ENCODE measurements at regions not wholly inside any gene's neighbourhood (a gene's known extent, or its start where the extent isn't known, plus 50 kb on each side); places are given as distances from the start of the nearest gene placed in this dataset.

- Histone ChIP-seq H3K79me2 (ENCODE audit: control insufficient read depth in 1 of 2, insufficient read depth in 2 of 2, low read length in 2 of 2) (no peaks in the 10 kb centered on the region), H4K5ac (ENCODE audit: insufficient read length, low read depth, low read length) (no peak overlapping the region), H3K27me3 (replicated peaks in 1 of 4; ENCODE audit: control insufficient read depth in 3 of 4, extremely low read depth in 1 of 4, insufficient read depth in 3 of 4, low read length in 3 of 4) (no peaks in the 10 kb centered on the region), H4K8ac (ENCODE audit: extremely low read depth, insufficient read depth, low read length) (no peak overlapping the region), H3K4me3 (ENCODE audit: extremely low read depth in 1 of 4, insufficient read depth in 2 of 4, low read depth in 3 of 4, low read length in 4 of 4) (no peak overlapping the region), H3K27ac (ENCODE audit: low read depth, low read length) (no peak overlapping the region), H3K36me3 (ENCODE audit: control insufficient read depth in 2 of 4, insufficient read depth in 4 of 4, low read length in 3 of 4) (no peaks in the 10 kb centered on the region), H3K4me2 (ENCODE audit: insufficient read depth in 1 of 2, low read depth in 2 of 2, low read length in 2 of 2) (no peak overlapping the region), H2AFZ (ENCODE audit: low read length) (no peak overlapping the region), H4K91ac (replicated peaks; ENCODE audit: insufficient read length, low read length) (no peak overlapping the region), H3K9me3 (ENCODE audit: insufficient read depth in 2 of 2, low read depth in 1 of 2, low read length in 1 of 2) (no peaks in the 10 kb centered on the region), H2BK15ac (ENCODE audit: low read length) (no peak overlapping the region), H3K23ac (ENCODE audit: insufficient read length) (no peak overlapping the region), H3K23me2 (ENCODE audit: low read depth, low read length) (no peaks in the 10 kb centered on the region; the same call in 1 of the 2 replicates), H2BK5ac (ENCODE audit: low read depth, low read length) (no peak overlapping the region), H2BK12ac (ENCODE audit: low read depth, low read length) (no peak overlapping the region), H3K14ac (ENCODE audit: insufficient read length) (no peak overlapping the region), H2BK120ac (replicated peaks; ENCODE audit: low read depth, low read length) (no peak overlapping the region), H3K4me1 (replicated peaks in 1 of 4; ENCODE audit: control insufficient read depth in 3 of 4, insufficient read depth in 4 of 4, low read length in 3 of 4) (no peaks in the 10 kb centered on the region), H3K4ac (replicated peaks; ENCODE audit: insufficient read length, low read depth, low read length) (no peak overlapping the region), H4K20me1 (replicated peaks in 1 of 2; ENCODE audit: control insufficient read depth in 1 of 2, insufficient read depth in 2 of 2, low read length in 2 of 2) (no peaks in the 10 kb centered on the region), H2AK5ac (ENCODE audit: low read depth, low read length) (no peak overlapping the region), H3K18ac (ENCODE audit: extremely low read depth, low read length) (no peak overlapping the region), H3K79me1 (ENCODE audit: low read depth, low read length) (no peaks in the 10 kb centered on the region), H3K56ac (replicated peaks; ENCODE audit: insufficient read length, low read depth, low read length) (no peak overlapping the region), H2BK20ac (ENCODE audit: low read length) (no peak overlapping the region), H3K9ac (replicated peaks in 1 of 4; ENCODE audit: extremely low read depth in 1 of 4, low read depth in 3 of 4, low read length in 3 of 4) (no peak overlapping the region)
- DNase-seq (ENCODE audit: low read depth in 1 of 2, low spot score in 2 of 2) (no peak), FAIRE-seq (no peak)
- 94% methylated on average over 3 of the region's 3 CpGs; no CpG with 5 or more reads in 1 of the 2 experiments for WGBS, 2 experiments (ENCODE audit: extremely low coverage in 1 of 2, insufficient coverage in 1 of 2, insufficient read length in 1 of 2, insufficient replicate concordance in 2 of 2, low coverage in 1 of 2, low lambda C conversion rate in 2 of 2, missing lambda C conversion rate in 1 of 2)
- ChIA-PET POLR2A (ENCODE audit: partially characterized antibody) (no interaction called here), CTCF (ENCODE audit: partially characterized antibody) (interaction anchor here (1.6 kb wide), 1 partner anchor 26 kb away, joined by 5 read pairs; no protein-coding TSS in a partner anchor)
- TF ChIP-seq NANOG (IDR thresholded peaks at IDR 0.05; ENCODE audit: insufficient read depth, low read depth, low read length, poor library complexity, severe bottlenecking) (no peak), RXRA (IDR thresholded peaks at IDR 0.05; ENCODE audit: insufficient read depth, low read depth, low read length) (no peak), SP1 (IDR thresholded peaks at IDR 0.05; ENCODE audit: low read depth, low read length) (no peak), MAX (IDR thresholded peaks at IDR 0.05) (no peak), ZNF274 (IDR thresholded peaks at IDR 0.05; ENCODE audit: borderline replicate concordance, extremely low read depth, low read length) (no peak), EZH2 (IDR thresholded peaks at IDR 0.05; ENCODE audit: low read depth, low read length, severe bottlenecking) (no peak), NRF1 (IDR thresholded peaks at IDR 0.05; ENCODE audit: low read depth, low read length) (no peak), BACH1 (IDR thresholded peaks at IDR 0.05; ENCODE audit: low read length) (no peak), POLR2AphosphoS5 (IDR thresholded peaks at IDR 0.05; ENCODE audit: low read depth, low read length) (no peak), RFX5 (IDR thresholded peaks at IDR 0.05; ENCODE audit: borderline replicate concordance, low read depth, low read length) (no peak), SRF (IDR thresholded peaks at IDR 0.05; ENCODE audit: low read depth, low read length) (no peak), CBX8 (IDR thresholded peaks at IDR 0.05; ENCODE audit: borderline replicate concordance, low read depth, low read length) (no peak), JUND (IDR thresholded peaks at IDR 0.05; ENCODE audit: low read length) (no peak), SUZ12 (IDR thresholded peaks at IDR 0.05; ENCODE audit: low read length) (no peak)
Observed at GRCh38 chr5:28214292-28214691, 1175.9 kb upstream of the CDH9 start.

Data from H1 (cell line).